IMR-90 (cell line): ENCODE measurements at regions not wholly inside any gene's neighbourhood (a gene's known extent, or its start where the extent isn't known, plus 50 kb on each side); places are given as distances from the start of the nearest gene placed in this dataset.

Experiments
- ATAC-seq: fragments of 200-7000 bp; cut with Tn5 transposase; 2 replicates; pipeline ENCODE4 v1.9.1; 2020; ENCODE audit warnings: low read depth, mild to moderate bottlenecking, moderate library complexity
- BruUV-seq: library from RNA; stranded (reverse); fragments of 400-500 nt; replicated peaks from 2 replicates; lab custom pipeline; 2021; lab: Mats Ljungman, UMichigan
- CTCF ChIA-PET: fragments of 300-600 bp; formaldehyde crosslinking; extraction: SDS; loops from one replicate; lab custom pipeline; 2021; ENCODE audit warnings: antibody characterized with exemption; lab: Yijun Ruan, JAX
- POLR2A ChIA-PET: fragments of 300-600 bp; sonication (Branson Sonifier 250); formaldehyde crosslinking; loops from one replicate; lab custom pipeline; 2022; ENCODE audit warnings: antibody characterized with exemption; ENCODE audit not compliant: unreplicated experiment; lab: Charles Lee
- DNase-seq: peaks from one replicate; pipeline ENCODE4 v3.0.0; 2013
- H2AFZ ChIP-seq: replicated peaks from 2 replicates; pipeline ENCODE3; 2013; ENCODE audit warnings: low read length, mild to moderate bottlenecking; ENCODE audit not compliant: poor library complexity
- H2AK5ac ChIP-seq: 2 replicates; pipeline ENCODE4 v1.6.1; 2013; ENCODE audit warnings: low read depth, low read length, inconsistent platforms
- H2AK9ac ChIP-seq: replicated peaks from 2 replicates; pipeline ENCODE3; 2013; ENCODE audit warnings: mild to moderate bottlenecking, low read depth, low read length, moderate library complexity; ENCODE audit not compliant: poor library complexity
- H2BK120ac ChIP-seq: 2 replicates; pipeline ENCODE4 v1.6.1; 2013; ENCODE audit warnings: low read depth, low read length, inconsistent platforms
- H2BK15ac ChIP-seq: 3 replicates; pipeline ENCODE4 v1.6.1; 2013; ENCODE audit warnings: low read depth, low read length, inconsistent platforms
- H2BK20ac ChIP-seq: 2 replicates; pipeline ENCODE4 v1.6.1; 2013; ENCODE audit warnings: low read depth, mild to moderate bottlenecking, inconsistent platforms, low read length, moderate library complexity
- H2BK5ac ChIP-seq: 2 replicates; pipeline ENCODE4 v1.6.1; 2013; ENCODE audit warnings: mild to moderate bottlenecking, low read depth, low read length, inconsistent platforms; ENCODE audit not compliant: poor library complexity, severe bottlenecking
- H3K14ac ChIP-seq: replicated peaks from 2 replicates; pipeline ENCODE4 v1.6.1; 2013; ENCODE audit warnings: low read depth, low read length, inconsistent platforms
- H3K18ac ChIP-seq: 2 replicates; pipeline ENCODE4 v1.6.1; 2013; ENCODE audit warnings: low read depth, low read length, control low read depth
- H3K23ac ChIP-seq: 2 replicates; pipeline ENCODE4 v1.6.1; 2013; ENCODE audit warnings: low read depth, low read length, inconsistent platforms
- H3K27ac ChIP-seq: 2 replicates; pipeline ENCODE4 v1.5.1; 2013; ENCODE audit warnings: mild to moderate bottlenecking, control low read depth, low read length; ENCODE audit not compliant: insufficient read depth
- H3K27me3 ChIP-seq: 2 replicates; pipeline ENCODE4 v1.6.1; 2013; ENCODE audit warnings: low read length; ENCODE audit not compliant: control insufficient read depth, insufficient read depth
- H3K36me3 ChIP-seq: 2 replicates; pipeline ENCODE4 v1.6.1; 2013; ENCODE audit warnings: low read length, mixed read lengths; ENCODE audit not compliant: control insufficient read depth, insufficient read depth
- H3K4ac ChIP-seq: 2 replicates; pipeline ENCODE4 v1.6.1; 2013; ENCODE audit warnings: low read depth, low read length, inconsistent platforms
- H3K4me1 ChIP-seq: 2 replicates; pipeline ENCODE4 v1.6.1; 2013; ENCODE audit warnings: low read length, mixed read lengths; ENCODE audit not compliant: control insufficient read depth, insufficient read depth
- H3K4me2 ChIP-seq: 2 replicates; pipeline ENCODE4 v1.6.1; 2013; ENCODE audit warnings: low read depth, mild to moderate bottlenecking, control low read depth, low read length, moderate library complexity
- H3K4me3 ChIP-seq: 2 replicates; pipeline ENCODE4 v1.5.1; 2013; ENCODE audit warnings: low read depth, mild to moderate bottlenecking, control low read depth, low read length, moderate library complexity; ENCODE audit not compliant: insufficient read depth
- H3K56ac ChIP-seq: 2 replicates; pipeline ENCODE4 v1.6.1; 2013; ENCODE audit warnings: low read length, inconsistent platforms; ENCODE audit not compliant: insufficient read depth; ENCODE audit errors: extremely low read depth
- H3K79me1 ChIP-seq, 2 experiments: 2 replicates each; pipeline ENCODE4 v1.6.1; 2013; ENCODE audit warnings: low read length in 2 of 2, inconsistent platforms in 1 of 2, low read depth in 1 of 2
- H3K9ac ChIP-seq: 2 replicates; pipeline ENCODE4 v1.6.1; 2013; ENCODE audit warnings: low read depth, low read length, control low read depth
- H3K9me1 ChIP-seq: 2 replicates; pipeline ENCODE4 v1.6.1; 2013; ENCODE audit warnings: low read length, inconsistent platforms; ENCODE audit not compliant: insufficient read depth
- H3K9me3 ChIP-seq: 2 replicates; pipeline ENCODE4 v1.6.1; 2013; ENCODE audit warnings: low read length; ENCODE audit not compliant: control insufficient read depth, insufficient read depth
- H4K20me1 ChIP-seq: 2 replicates; pipeline ENCODE4 v1.6.1; 2013; ENCODE audit warnings: low read length, inconsistent platforms; ENCODE audit not compliant: insufficient read depth
- H4K5ac ChIP-seq: 2 replicates; pipeline ENCODE4 v1.6.1; 2013; ENCODE audit warnings: mild to moderate bottlenecking, low read depth, low read length, control low read depth
- H4K8ac ChIP-seq, 2 experiments: 2 replicates each; pipeline ENCODE4 v1.6.1; 2013; ENCODE audit warnings: low read depth in 2 of 2, low read length in 2 of 2, control low read depth in 1 of 2, inconsistent platforms in 1 of 2
- H4K91ac ChIP-seq: 2 replicates; pipeline ENCODE4 v1.6.1; 2013; ENCODE audit warnings: low read depth, low read length, inconsistent platforms; ENCODE audit not compliant: insufficient read depth
- MAFK ChIP-seq: IDR thresholded peaks from 2 replicates; pipeline ENCODE4 v1.6.1; 2012; ENCODE audit warnings: low read depth, low read length, improper control_type of control experiment
- WGBS, 2 experiments: methylation state at CpG; one replicate each; pipeline versions ENCODE4 v1.1.5 to v1.1.7; 2013; ENCODE audit warnings: missing lambda C conversion rate in 2 of 2; ENCODE audit not compliant: insufficient read length in 1 of 2; ENCODE audit errors: extremely low coverage in 2 of 2; 5-methylcytosine and 5-hydroxymethylcytosine counted together
- dilution Hi-C: fragments of 300-500 bp; cut with HindIII; formaldehyde crosslinking; loops from one replicate; pipeline ENCODE4 v1.14.3; 2018; ENCODE audit warnings: low sequenced_read_pairs; ENCODE audit not compliant: unreplicated experiment
- in situ Hi-C: fragments of 300-500 bp; cut with MboI; formaldehyde crosslinking; loops from 3 replicates; pipeline ENCODE4 v1.14.3; 2019; ENCODE audit warnings: low sequenced_read_pairs, inconsistent platforms, mixed read lengths
- intact Hi-C: fragments of 100-400 bp; cut with micrococcal nuclease; formaldehyde crosslinking; loops from 2 replicates; pipeline ENCODE4 v1.10.0; 2022
- TF ChIP-seq, protein P1 (sequence below): fragments of 150-350 bp; IDR thresholded peaks from 2 replicates; pipeline ENCODE4 v1.6.1; 2016; ENCODE audit warnings: low read depth, mild to moderate bottlenecking, low read length, moderate library complexity, borderline replicate concordance

DNA sequence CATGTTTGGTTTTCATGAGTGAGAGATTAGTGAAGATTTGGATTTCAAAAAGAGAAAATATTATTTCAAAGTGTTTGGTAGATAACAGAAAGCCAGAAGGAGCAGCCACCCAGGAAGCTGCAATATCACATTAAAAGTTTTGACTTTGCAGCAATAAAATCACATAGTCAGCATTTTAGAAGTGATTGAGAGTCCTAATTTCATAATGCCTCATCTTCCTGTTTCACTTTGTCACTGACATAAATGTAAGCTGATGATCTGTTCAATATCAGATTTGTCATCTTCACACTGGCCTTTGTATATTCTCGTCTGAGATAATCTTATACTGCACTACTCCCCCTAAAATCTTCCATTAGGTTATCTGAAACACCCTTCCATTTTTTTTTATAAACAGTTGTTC, 690.5 kb downstream of the ADCYAP1 start:
- H3K18ac ChIP-seq: no peak overlapping the region
- H4K8ac ChIP-seq: no peak overlapping the region
- no peak overlapping the region for H2BK20ac ChIP-seq
- no peak overlapping the region for H3K23ac ChIP-seq
- H2BK5ac ChIP-seq: no peak overlapping the region
- no peak overlapping the region for H3K27ac ChIP-seq
- no peaks in the 10 kb centered on the region for H4K20me1 ChIP-seq
- POLR2A ChIA-PET: no interaction called here
- dilution Hi-C loops (no loop called here), in situ Hi-C loops (loop anchor here (25.0 kb wide), 1 partner anchor 942 kb away; no protein-coding TSS in a partner anchor), intact Hi-C loops (no loop called here)
- no peak overlapping the region for H3K14ac ChIP-seq
- H3K4me2 ChIP-seq: no peak overlapping the region
- H3K36me3 ChIP-seq: no peaks in the 10 kb centered on the region
- H3K9ac ChIP-seq: no peak overlapping the region
- no peak overlapping the region for H3K4ac ChIP-seq
- ATAC-seq (no peak), DNase-seq (no peak)
- no peak overlapping the region for H2AK5ac ChIP-seq
- TF ChIP-seq, protein P1, sequence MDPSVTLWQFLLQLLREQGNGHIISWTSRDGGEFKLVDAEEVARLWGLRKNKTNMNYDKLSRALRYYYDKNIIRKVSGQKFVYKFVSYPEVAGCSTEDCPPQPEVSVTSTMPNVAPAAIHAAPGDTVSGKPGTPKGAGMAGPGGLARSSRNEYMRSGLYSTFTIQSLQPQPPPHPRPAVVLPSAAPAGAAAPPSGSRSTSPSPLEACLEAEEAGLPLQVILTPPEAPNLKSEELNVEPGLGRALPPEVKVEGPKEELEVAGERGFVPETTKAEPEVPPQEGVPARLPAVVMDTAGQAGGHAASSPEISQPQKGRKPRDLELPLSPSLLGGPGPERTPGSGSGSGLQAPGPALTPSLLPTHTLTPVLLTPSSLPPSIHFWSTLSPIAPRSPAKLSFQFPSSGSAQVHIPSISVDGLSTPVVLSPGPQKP: no peak
- peak; percentile 93 for TF ChIP-seq MAFK
- CTCF ChIA-PET: no interaction called here
- H2BK120ac ChIP-seq: no peak overlapping the region
- no CpG with 5 or more reads among the region's 1 CpG for WGBS, 2 experiments
- H3K27me3 ChIP-seq: no peaks in the 10 kb centered on the region
- H2AFZ ChIP-seq: no peak overlapping the region
- no peaks in the 10 kb centered on the region for H3K9me1 ChIP-seq
- H3K79me1 ChIP-seq: no peaks in the 10 kb centered on the region
- no peak overlapping the region for H3K4me3 ChIP-seq
- no peak overlapping the region for H4K91ac ChIP-seq
- no peak overlapping the region for H2AK9ac ChIP-seq
- H3K9me3 ChIP-seq: no peaks in the 10 kb centered on the region
- no peak overlapping the region for H4K5ac ChIP-seq
- no peaks in the 10 kb centered on the region for H3K4me1 ChIP-seq
- no peak overlapping the region for H2BK15ac ChIP-seq
- no peak overlapping the region for H3K56ac ChIP-seq
- BruUV-seq: no TSS peak
